ENCODE measurements at regions not wholly inside any gene's neighbourhood (a gene's known extent, or its start where the extent isn't known, plus 50 kb on each side); places are given as distances from the start of the nearest gene placed in this dataset.

- Histone ChIP-seq H3K4me2 (ENCODE audit: low read length) (no peak overlapping the region), H3K4me3 (ENCODE audit: low read length) (no peak overlapping the region), H3K9me2 (ENCODE audit: insufficient read depth, low read length) (no peaks in the 10 kb centered on the region), H2AFZ (ENCODE audit: low read depth, low read length) (no peak overlapping the region), H3K36me3 (ENCODE audit: insufficient read depth, low read length) (no peaks in the 10 kb centered on the region), H3K27me3 (ENCODE audit: insufficient read depth, low read depth, low read length) (no peaks in the 10 kb centered on the region), H3F3A (ENCODE audit: insufficient read depth, low read length, poor library complexity, severe bottlenecking) (no peaks in the 10 kb centered on the region), H3K79me2 (replicated peaks; ENCODE audit: insufficient read depth, low read length) (no peaks in the 10 kb centered on the region), H3K9ac (ENCODE audit: low read length) (no peak overlapping the region), H3K27ac (ENCODE audit: low read length) (no peak overlapping the region), H4K20me1 (ENCODE audit: insufficient read depth) (no peaks in the 10 kb centered on the region), H3K9me3 (ENCODE audit: low read length) (no peaks in the 10 kb centered on the region)
- TF ChIP-seq TAF1 (IDR thresholded peaks at IDR 0.05; ENCODE audit: low read depth) = no peak
- TF ChIP-seq REST (IDR thresholded peaks at IDR 0.05; ENCODE audit: borderline replicate concordance) = no peak
- TF ChIP-seq POLR2AphosphoS5 (IDR thresholded peaks at IDR 0.05) = no peak
- no peak for TF ChIP-seq EP300 (conservative IDR thresholded peaks at IDR 0.05; ENCODE audit: poor library complexity, severe bottlenecking)
- TF ChIP-seq RAD21 (conservative IDR thresholded peaks at IDR 0.05) = no peak
- TF ChIP-seq MXI1 (conservative IDR thresholded peaks at IDR 0.05; ENCODE audit: poor library complexity, severe bottlenecking) = no peak
- TF ChIP-seq EZH2 (IDR thresholded peaks at IDR 0.05; ENCODE audit: borderline replicate concordance, insufficient read depth, low read length, poor library complexity, severe bottlenecking) = no peak
- TF ChIP-seq SMC3 (conservative IDR thresholded peaks at IDR 0.05; ENCODE audit: poor library complexity) = no peak
- no peak for TF ChIP-seq CTCF (IDR thresholded peaks at IDR 0.05; ENCODE audit: poor library complexity, severe bottlenecking)
Measured at GRCh38 chr4:36652857-36653256, 371.4 kb downstream of the DTHD1 start.

- no peak overlapping the region for H3K27ac ChIP-seq (ENCODE audit: low read length)
- no peak overlapping the region for H3K4me3 ChIP-seq (ENCODE audit: low read length)
- H3K79me2 ChIP-seq (replicated peaks; ENCODE audit: insufficient read depth, low read length) = no peaks in the 10 kb centered on the region
- H2AFZ ChIP-seq (ENCODE audit: low read depth, low read length) = no peak overlapping the region
- no peaks in the 10 kb centered on the region for H3K27me3 ChIP-seq (ENCODE audit: insufficient read depth, low read depth, low read length)
- no peaks in the 10 kb centered on the region for H3F3A ChIP-seq (ENCODE audit: insufficient read depth, low read length, poor library complexity, severe bottlenecking)
- no peaks in the 10 kb centered on the region for H4K20me1 ChIP-seq (ENCODE audit: insufficient read depth)
- no peaks in the 10 kb centered on the region for H3K36me3 ChIP-seq (ENCODE audit: insufficient read depth, low read length)
- no peak overlapping the region for H3K4me2 ChIP-seq (ENCODE audit: low read length)
- TF ChIP-seq CTCF (IDR thresholded peaks at IDR 0.05; ENCODE audit: poor library complexity, severe bottlenecking) = no peak
- TF ChIP-seq RAD21 (conservative IDR thresholded peaks at IDR 0.05) = no peak
- no peak for TF ChIP-seq TAF1 (IDR thresholded peaks at IDR 0.05; ENCODE audit: low read depth)
- TF ChIP-seq EP300 (conservative IDR thresholded peaks at IDR 0.05; ENCODE audit: poor library complexity, severe bottlenecking) = no peak
- no peak for TF ChIP-seq MXI1 (conservative IDR thresholded peaks at IDR 0.05; ENCODE audit: poor library complexity, severe bottlenecking)
- TF ChIP-seq POLR2AphosphoS5 (IDR thresholded peaks at IDR 0.05) = no peak
- no peak overlapping the region for H3K9ac ChIP-seq (ENCODE audit: low read length)
- no peaks in the 10 kb centered on the region for H3K9me2 ChIP-seq (ENCODE audit: insufficient read depth, low read length)
- H3K9me3 ChIP-seq (ENCODE audit: low read length) = no peaks in the 10 kb centered on the region
Measured at GRCh38 chr4:36665985-36666527, 384.6 kb downstream of the DTHD1 start.

All from neural cell (in vitro differentiated cells).